GM18867 (cell line): ENCODE measurements at regions not wholly inside any gene's neighbourhood (a gene's known extent, or its start where the extent isn't known, plus 50 kb on each side); places are given as distances from the start of the nearest gene placed in this dataset.
A peak's percentile ranks its signal among the peaks of the same experiment; 100 is the strongest.

ENCODE experiments used
- ATAC-seq: cut with Tn5 transposase; IDR thresholded peaks from one replicate; pipeline ENCODE4 v1.9.1; 2021; ENCODE audit warnings: mild to moderate bottlenecking, moderate library complexity; ENCODE audit not compliant: unreplicated experiment

DNA sequence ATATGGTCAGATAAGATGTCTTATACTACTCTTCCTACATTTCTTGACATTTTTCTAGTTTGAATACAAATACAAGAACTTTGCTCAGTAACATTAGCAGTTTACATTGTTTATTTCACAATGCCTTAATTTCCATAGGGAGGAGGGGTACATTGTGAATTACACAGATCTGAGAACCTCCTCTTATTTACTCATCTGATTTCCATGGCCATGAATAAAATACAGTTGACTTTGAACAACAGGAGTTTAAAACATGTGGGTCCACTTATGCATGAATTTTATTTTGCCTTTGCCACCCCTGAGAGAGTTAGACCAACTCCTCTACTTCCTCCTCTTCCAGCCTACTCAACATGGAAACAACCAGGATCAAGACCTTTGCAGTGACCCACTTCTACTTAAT, 67.7 kb downstream of the MGST1 start:
- no peak for ATAC-seq

DNA sequence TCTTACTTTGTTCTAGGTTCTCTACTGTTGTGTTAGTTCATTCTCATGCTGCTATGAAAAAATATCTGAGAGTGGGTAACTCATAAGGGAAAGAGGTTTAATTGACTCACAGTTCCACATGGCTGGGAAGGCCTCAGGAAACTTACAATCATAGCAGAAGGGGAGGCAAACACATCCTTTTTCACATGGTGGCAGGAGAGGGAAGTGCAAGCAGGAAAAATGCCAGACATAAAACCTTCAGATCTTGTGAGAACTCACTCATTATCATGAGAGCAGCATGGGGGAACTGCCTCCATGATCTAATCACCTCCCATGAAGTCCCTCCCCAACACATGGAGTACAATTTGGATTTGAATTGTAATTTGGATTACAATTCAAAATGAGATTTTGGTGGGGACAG, 69.6 kb downstream of the MGST1 start:
- ATAC-seq: no peak

DNA sequence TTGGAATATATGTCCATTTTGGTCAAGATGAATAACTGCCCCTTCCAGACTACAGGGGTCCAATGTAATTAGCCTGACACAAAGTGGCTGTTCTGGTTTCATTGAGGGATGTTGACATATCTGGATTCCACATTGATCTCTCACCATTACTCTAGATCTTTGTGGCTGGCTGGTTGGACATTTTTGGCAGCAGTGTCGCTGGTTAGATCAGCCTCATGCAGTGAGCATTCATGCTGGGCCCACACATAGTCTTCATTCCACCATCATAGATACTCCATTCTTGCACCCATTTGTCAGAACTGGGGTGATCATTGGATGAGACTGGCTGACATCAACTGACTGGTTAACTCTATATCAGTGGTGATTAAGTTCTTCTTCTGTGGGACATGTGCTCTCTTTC, 74.4 kb downstream of the MGST1 start:
- no peak for ATAC-seq

DNA sequence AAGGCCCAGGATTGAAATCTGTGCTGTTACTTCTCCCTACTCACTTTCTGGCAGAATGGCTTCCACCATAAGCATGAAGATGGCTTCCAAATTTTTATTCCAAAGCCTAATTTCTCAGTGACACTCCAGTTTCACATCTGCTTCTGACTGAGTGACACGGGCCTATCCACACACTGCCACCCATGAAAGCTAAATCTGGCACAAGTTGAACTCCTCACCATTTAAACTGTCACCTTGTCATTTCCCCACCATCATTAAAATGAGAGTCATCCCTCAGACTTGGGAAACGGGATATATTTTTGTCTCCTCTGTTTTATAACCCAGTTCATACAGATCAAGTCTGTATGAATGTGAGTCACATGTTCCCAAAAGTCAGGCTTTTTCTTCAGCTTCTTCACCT, 77.1 kb downstream of the MGST1 start:
- ATAC-seq: no peak

DNA sequence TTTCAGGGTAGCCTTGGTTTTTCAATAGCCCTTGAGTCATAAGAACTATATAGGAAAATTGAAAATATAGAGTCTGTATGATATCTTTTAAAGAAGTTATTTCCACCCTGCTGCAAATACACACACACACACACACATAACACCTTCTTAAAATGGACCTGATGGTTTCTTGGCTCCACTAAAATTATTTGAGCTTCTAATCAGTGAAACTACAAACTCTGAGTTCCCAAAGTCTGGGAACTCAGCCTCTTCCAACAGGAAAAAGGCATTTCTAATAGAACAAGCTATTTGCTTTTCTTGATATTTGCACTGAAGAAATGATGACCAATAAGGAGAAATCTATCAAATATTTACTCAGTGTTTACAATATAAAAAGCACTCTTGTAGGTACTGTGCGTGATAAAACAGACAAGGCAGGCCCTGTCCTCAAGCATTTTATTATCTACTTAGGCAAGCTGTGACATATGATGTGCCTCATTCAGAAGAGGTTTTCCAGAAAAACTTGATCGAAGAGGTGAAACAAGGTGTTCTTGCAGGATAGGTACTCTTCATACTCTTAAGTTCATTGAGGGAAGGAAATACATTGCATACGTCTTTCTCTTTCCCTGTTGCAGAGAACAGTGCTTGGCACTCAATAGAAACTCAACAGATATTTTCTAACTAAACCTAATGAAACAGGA, 88.6 kb downstream of the MGST1 start:
- ATAC-seq: no peak

DNA sequence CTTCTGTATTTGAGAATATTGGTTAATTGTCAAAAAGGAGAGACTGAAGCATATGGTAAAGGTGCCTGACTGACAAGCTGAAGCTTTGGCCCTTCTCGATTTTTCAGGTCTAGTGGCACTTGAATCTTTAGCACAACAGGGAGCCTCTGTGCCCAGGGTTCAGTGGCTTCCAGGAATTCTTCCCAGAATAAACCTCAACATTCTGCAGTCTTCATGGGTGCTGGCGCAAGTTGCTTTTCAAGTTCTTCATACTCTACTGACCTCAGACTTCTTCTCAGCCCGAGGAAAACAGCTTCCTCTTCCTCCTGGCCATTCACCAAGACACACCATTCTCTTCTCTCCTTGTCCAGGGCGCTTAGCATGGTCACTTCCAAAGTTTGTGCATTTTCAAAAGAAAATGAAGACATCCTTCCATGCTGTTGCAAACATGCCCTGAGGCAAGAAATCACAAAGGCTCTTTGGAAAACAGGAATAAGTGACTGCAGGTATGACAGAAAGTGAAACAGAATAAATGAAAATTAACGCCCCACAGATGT, 89.9 kb downstream of the MGST1 start:
- ATAC-seq: no peak

DNA sequence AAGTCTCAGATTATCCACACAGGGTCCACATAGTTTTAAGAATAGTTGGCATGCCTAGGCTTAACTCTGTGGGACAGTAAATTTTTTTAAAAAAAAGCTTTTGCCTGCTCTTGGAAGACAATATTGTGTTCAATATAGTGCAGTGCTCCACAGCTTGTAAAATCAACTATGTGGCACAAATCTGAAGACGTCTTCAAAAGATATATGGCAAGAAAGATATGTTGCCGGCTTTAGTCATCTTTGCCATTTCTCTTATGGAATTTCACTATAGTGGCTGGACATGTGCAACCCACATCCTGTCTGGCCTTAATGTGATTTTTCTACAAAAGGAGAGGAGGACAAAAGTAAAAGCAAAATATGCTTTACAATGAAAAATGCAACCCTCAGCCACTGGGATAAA, 90.5 kb downstream of the MGST1 start:
- no peak for ATAC-seq

DNA sequence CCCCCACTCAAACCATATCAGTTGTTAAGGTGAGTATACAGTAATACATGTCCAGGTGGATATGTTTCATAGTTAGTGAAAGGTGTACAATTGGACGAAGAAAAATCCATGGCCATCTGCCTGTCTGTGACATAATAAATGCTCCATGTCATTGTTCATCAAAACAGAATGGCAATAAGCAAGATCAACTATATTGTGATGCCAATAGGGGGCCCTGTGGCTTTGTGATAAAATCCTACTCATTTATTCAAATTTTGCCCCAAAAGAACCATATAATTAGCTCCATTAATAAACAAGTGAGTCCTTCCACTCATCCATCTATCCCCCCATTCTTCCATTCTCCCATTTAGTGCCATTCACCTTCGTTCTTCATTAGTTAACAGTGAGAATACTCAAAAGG, 102.0 kb downstream of the MGST1 start:
- no peak for ATAC-seq

DNA sequence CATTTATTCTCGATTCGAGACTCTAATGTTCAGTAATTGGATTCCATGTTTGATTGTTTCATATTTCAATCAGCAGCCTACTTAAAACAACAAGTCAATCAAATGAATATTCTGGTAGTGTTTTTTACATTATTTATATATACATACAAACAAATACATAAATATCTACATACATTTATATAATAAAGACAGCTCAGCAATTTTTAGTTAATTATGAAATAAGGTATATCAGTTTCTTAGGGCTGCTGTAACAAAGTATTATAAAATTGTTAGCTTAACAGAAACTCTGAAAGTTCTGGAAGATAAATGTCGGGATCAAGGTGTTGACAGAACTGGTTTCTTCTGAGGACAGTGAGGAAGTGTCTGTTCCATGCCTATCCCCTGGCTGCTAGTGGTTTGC, 105.9 kb downstream of the MGST1 start:
- no peak for ATAC-seq

DNA sequence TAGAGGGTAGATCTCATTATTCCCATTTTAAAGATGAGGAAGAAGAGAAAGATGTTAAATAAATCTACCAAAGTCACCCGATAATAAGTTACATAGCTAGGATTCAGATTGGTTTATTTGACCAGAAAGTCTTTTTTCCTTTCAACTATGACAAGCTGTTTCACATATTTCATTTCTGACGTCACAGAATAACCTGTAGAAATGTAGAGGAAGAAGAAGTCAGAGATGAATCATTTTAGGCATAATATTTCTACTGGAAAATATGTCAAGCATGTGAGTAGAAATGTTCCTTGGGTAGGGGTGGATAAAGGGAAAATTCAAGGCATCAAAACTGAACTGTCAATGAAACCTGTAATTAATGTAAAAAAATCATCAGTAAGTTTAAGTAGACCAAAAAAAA, 107.0 kb downstream of the MGST1 start:
- ATAC-seq: no peak

DNA sequence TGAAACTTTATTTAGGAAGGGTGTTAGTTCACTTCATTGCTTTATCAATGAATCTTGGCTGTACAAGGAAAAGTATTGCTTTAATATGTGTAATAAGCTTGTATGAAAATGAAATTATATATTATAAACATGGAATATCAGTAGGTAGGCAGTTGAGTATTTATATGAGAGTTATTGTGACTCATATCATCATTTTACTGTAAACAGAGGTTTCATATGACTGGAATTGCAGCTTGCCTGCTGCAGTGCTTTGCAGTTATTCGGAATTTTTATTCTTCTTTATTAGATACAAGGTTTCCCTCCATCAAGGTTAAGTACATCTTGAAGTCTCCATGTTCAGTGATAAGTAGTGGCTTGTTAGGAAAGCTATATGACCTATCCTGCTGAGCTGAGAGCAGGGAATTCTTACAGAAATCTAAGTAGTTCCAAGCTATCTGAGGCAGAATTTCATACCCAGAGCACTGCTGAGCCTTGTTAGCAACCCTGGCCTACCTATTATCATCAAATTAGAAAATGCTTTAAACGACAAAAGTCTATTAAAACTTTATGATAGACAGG, 111.2 kb downstream of the MGST1 start:
- no peak for ATAC-seq

DNA sequence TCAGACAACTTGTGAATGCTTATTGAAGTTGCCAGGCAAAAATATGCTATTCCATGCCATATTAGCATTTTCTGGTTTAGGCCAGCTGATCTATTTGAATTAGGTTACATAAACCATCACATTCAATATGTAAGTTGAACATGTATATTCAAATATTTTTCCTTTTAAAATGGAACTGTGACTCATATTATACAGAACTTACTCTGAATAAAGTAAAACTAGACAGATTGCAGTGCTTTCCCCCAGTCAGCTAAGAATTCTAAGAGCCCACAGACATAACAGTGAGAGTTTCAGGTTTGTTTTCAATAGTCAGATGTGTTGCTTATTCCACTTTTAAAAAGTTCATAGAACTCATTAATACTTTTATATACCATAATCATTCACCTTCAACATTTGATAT, 119.8 kb downstream of the MGST1 start:
- peak; percentile 69 for ATAC-seq

DNA sequence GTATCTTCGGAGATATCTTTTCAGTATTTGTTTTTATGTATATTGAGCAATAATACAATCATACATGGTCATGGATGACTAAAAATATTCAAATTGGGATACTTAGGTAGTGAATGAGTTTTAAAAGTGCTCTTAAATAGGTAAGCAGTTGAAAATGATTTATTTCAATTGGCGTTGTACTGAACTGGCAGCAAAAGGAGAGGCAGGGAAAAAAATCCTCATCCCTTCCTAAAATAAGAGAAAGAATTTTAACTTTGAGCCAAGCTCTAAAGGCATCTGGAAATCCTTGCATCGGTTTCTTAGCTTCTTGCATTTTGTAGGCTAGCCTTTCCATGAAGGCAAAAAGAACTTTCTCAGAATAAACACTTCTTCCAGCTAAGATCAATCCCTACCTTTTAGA, 125.2 kb downstream of the MGST1 start:
- ATAC-seq: no peak

DNA sequence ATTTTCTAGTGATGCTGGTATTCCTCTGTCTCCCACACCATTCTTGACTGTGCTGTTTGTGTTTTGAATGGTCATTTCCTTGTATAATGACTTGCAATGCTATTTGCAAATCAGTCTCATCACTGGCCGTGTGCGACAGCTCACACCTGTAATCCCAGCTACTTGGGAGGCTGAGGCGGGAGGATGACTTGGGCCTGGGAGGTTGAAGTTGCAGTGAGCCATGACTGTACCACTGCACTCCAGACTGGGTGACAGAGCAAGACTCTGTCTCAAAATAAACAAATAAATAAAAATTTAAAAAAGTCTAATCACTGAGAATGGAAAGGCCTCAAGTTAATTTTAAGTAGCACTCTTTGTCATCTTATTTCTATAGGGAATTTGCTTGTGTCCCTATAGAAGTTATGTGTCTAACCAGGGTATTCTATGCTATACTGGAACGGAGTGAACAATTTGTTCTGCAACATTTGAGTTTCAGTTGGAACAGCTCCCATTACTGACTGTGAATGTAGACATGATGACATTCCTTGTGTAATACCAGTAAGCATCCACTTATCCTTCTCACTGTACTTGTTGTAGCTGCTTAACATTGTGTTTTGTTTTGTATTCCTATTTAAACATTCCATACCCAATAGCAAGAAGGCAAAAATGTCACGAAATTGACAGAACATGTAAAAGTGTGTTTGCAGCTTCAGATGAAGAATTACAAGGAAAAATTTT, 126.3 kb downstream of the MGST1 start:
- ATAC-seq: no peak

DNA sequence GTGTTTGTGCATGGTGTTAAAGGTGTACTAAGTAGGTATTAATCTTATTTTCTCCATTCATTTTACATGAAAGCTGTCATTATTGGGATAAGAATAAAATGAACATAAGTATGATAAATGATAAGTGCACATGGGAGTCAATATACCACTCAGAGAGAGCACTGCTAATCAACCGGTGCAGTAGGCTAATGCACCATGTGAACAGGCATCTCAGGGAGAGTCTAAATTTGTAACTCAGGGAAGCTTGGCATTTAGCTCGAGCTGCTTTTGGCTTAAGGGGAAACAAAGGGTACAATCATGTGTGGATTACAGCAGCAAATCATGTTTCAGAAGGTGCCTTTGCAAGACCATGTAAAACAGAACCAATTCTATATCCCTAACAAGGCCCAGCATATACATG, 127.4 kb downstream of the MGST1 start:
- no peak for ATAC-seq

DNA sequence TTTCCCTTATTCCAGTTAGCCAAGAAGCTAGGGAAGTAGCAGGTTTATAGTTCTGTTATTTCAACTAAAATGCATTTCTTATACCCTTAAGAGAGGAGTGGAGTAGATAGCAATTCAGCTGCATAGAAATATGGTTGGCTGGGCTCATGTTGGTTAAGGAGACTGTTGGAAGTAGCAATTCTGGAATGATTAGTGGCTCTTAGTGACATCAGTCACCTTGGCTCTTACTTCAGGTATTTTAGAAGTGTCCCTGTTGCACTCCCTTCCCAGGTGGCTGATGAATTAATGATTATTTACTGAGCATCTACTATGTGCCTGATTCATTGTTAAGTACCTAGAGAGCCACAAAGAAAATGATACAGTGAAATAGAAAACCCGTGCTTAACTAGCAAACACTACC, 128.1 kb downstream of the MGST1 start:
- ATAC-seq: no peak

DNA sequence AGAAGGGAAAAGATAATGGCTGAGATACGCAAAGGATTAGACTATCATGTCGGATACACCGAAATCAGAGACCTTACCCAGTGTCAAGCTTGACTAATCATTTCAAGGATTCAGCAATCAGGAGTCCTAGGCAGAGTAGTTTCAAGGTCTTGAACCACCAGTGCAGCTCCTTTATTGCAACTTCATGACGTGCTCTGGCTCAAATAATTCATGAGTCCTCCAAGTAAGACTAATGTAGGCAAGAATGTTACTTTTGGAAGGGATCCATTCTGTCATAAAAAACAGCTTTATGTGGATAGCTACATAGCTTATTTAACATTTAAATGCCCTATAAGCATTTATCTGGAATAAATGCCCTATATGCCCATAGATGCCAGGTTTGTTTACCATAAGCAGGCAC, 123.2 kb downstream of the LMO3 start:
- ATAC-seq: no peak

DNA sequence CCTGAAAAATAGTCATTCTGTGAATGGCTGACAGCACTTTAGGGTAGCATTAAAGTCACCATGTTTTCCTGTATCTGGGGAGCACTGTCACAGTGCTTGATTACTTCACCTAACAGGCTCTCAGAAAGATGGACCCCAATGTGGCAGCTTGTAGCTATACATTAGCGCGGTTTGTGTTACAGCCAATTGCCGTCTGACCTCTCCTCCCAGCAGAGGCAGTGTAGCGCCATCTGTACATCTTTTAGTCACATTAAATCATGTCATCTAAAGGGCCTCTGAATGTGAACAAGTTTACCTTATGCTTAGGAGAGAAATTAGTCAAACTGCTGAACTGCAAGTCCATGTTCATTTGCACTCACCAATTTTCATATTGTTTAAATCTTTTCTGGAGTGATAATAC, 113.7 kb downstream of the LMO3 start:
- ATAC-seq: no peak

DNA sequence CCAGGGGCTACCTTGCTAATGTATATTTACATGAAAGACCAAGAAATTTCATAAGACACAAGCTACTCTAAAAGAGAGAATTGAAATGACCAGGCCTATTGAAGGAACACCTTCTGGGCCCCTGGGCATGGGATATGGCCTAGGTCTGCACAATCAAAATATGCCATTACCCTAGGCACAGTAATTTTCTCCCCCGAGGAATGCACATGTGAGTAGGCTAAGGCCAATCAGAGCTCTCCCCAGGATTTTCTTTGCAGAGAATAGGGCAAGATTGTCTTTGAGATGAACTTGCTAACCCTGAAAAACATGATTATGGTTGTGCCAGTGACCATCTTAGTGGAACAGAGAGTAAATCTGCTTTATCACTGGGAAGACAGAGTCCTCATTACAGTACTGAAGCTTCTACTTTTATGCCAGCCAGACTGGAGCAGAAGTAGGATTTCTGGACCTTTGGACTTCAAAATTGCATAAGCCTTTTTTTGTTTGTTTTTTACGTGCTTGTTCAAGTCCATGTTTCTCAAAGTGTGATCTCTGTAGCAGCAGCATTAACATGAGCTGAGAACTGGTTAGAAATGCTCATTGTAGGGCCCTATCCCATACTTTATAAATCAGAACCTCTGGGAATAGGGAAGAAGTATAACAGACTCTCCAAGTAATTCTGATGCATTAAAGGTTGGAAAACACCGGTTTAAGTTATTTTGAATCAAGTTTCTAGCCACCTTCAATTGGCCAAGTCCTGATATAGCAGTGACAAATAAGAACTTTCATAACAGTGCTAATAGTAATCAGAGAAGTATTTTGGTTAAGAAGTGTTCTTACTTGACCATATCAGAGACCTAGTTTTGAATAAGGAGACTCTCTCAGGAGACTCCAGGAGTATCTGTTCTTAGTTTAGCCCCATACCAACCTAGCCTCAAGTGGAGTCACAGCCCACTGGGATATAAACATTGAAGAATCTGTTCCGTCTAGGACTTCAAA, 112.9 kb downstream of the LMO3 start:
- ATAC-seq: no peak

DNA sequence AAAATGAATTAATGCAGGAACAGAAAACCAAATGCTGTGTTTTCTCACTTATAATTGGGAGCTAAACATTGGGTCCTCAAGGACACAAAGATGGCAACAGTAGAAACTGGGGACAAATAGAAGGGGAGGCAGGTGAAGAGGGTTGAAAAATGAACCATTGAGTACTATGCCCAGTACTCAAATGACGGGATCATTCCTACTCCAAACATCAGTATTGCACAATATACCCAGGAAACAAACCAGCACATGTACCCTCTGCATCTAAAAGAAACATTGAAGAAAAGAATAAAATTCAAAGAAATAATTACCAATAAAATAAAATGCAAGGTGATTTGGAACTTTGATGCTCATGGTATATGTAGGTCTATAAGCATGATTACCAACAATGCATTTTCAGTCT, 110.8 kb downstream of the LMO3 start:
- ATAC-seq: no peak
